PC-9 (cell line): ENCODE measurements at regions not wholly inside any gene's neighbourhood (a gene's known extent, or its start where the extent isn't known, plus 50 kb on each side); places are given as distances from the start of the nearest gene placed in this dataset.

Source experiments
- BruUV-seq: library from RNA; stranded (reverse); fragments of 400-500 nt; replicated peaks from 2 replicates; lab custom pipeline; 2021; lab: Mats Ljungman, UMichigan
- CTCF ChIA-PET: fragments of 300-600 bp; sonication (Branson Sonifier 250); formaldehyde crosslinking; loops from one replicate; lab custom pipeline; 2022; ENCODE audit warnings: antibody characterized with exemption; lab: Charles Lee
- POLR2A ChIA-PET: fragments of 300-600 bp; sonication (Branson Sonifier 250); formaldehyde crosslinking; loops from one replicate; lab custom pipeline; 2022; ENCODE audit warnings: antibody characterized with exemption; ENCODE audit not compliant: unreplicated experiment; lab: Charles Lee
- DNase-seq, 2 experiments: peaks; one replicate each; pipeline versions ENCODE4 v3.0.0 to v3.0.0-alpha.2; 2015 to 2022; ENCODE audit warnings: mixed read lengths in 1 of 2
- H2AFZ ChIP-seq: fragments of 200-600 bp; sonication (generic); 2 replicates; pipeline ENCODE4 v1.8.1; 2017; ENCODE audit warnings: antibody characterized with exemption
- H3F3A ChIP-seq: fragments of 200-600 bp; sonication (generic); 2 replicates; pipeline ENCODE4 v1.8.1; 2017; ENCODE audit warnings: antibody characterized with exemption, mild to moderate bottlenecking, low read depth; ENCODE audit not compliant: insufficient read depth
- H3K27ac ChIP-seq: fragments of 200-600 bp; sonication (generic); 2 replicates; pipeline ENCODE4 v1.6.1; 2016; ENCODE audit warnings: mixed run types
- H3K27me3 ChIP-seq: fragments of 200-600 bp; sonication (generic); 2 replicates; pipeline ENCODE4 v1.6.1; 2016; ENCODE audit warnings: low read depth, mixed run types; ENCODE audit not compliant: insufficient read depth
- H3K36me3 ChIP-seq: fragments of 200-600 bp; sonication (generic); 2 replicates; pipeline ENCODE4 v1.6.1; 2016; ENCODE audit warnings: low read depth, mixed run types
- H3K4me1 ChIP-seq: fragments of 200-600 bp; sonication (generic); replicated peaks from 2 replicates; pipeline ENCODE4 v1.6.1; 2016; ENCODE audit warnings: mixed run types; ENCODE audit not compliant: insufficient read depth
- H3K4me2 ChIP-seq: fragments of 200-600 bp; sonication (generic); 2 replicates; pipeline ENCODE4 v1.6.1; 2017; ENCODE audit warnings: mixed run types
- H3K4me3 ChIP-seq: fragments of 200-600 bp; sonication (generic); 2 replicates; pipeline ENCODE4 v1.6.1; 2016; ENCODE audit warnings: mixed run types
- H3K79me2 ChIP-seq: fragments of 200-600 bp; sonication (generic); 2 replicates; pipeline ENCODE4 v1.6.1; 2017; ENCODE audit warnings: low read depth, mixed run types
- H3K9me2 ChIP-seq: fragments of 200-600 bp; sonication (generic); 2 replicates; pipeline ENCODE4 v1.8.1; 2017; ENCODE audit warnings: mild to moderate bottlenecking; ENCODE audit not compliant: insufficient read depth
- H3K9me3 ChIP-seq: fragments of 200-600 bp; sonication (generic); 2 replicates; pipeline ENCODE4 v1.8.1; 2016; ENCODE audit warnings: low read depth; ENCODE audit not compliant: insufficient read depth
- H4K20me1 ChIP-seq: fragments of 200-600 bp; sonication (generic); 2 replicates; pipeline ENCODE4 v1.8.1; 2017; ENCODE audit not compliant: insufficient read depth
- CTCF ChIP-seq: fragments of 200-600 bp; sonication (generic); conservative IDR thresholded peaks from 2 replicates; pipeline ENCODE4 v1.6.1; 2017; ENCODE audit warnings: mixed run types, antibody characterized with exemption, mild to moderate bottlenecking, moderate library complexity
- EZH2 ChIP-seq: fragments of 200-600 bp; sonication (generic); IDR thresholded peaks from 2 replicates; pipeline ENCODE4 v1.8.0; 2017; ENCODE audit warnings: antibody characterized with exemption, low read depth
- intact Hi-C: fragments of 100-400 bp; cut with micrococcal nuclease; formaldehyde crosslinking; loops from one replicate; pipeline ENCODE4 v1.10.0; 2022; ENCODE audit not compliant: unreplicated experiment

- intact Hi-C loops = no loop called here
- no peak for TF ChIP-seq CTCF
- TF ChIP-seq EZH2 = no peak
- Histone ChIP-seq H4K20me1 (no peaks in the 10 kb centered on the region), H2AFZ (no peak overlapping the region), H3K9me3 (no peaks in the 10 kb centered on the region), H3K4me2 (no peak overlapping the region), H3K4me3 (no peak overlapping the region), H3K79me2 (no peaks in the 10 kb centered on the region), H3K27me3 (no peaks in the 10 kb centered on the region), H3K9me2 (no peaks in the 10 kb centered on the region), H3F3A (no peaks in the 10 kb centered on the region), H3K36me3 (no peaks in the 10 kb centered on the region), H3K27ac (no peak overlapping the region), H3K4me1 (no peaks in the 10 kb centered on the region)
- no TSS peak for BruUV-seq
- CTCF ChIA-PET = no interaction called here
- DNase-seq = no peak
- POLR2A ChIA-PET = no interaction called here
These were observed 435.5 kb downstream of the TCERG1L start for GRCh38 chr10:130875897-130876472.

DNA sequence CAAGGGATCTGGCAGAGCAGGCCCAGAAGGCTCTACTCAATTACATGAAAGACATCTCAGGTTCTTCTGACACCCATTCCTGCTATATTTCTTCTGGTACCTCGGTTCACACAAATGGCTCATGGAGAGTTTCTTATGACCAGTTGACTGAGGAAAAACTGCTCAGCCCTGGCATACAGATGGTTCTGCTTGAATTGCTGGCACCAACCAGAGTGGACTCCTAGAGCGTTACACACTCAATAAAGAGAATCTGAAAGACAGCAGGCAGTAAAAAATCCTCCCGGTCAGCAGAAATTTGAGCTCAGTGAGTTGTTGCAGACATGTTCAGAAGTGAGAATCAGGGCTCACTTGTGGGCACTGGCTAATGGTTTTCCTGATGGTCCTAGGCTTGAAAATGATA, 434.4 kb downstream of the TCERG1L start:
- H4K20me1 ChIP-seq = no peaks in the 10 kb centered on the region
- no peak overlapping the region for H3K27ac ChIP-seq
- POLR2A ChIA-PET = no interaction called here
- no peaks in the 10 kb centered on the region for H3K9me2 ChIP-seq
- intact Hi-C loops = no loop called here
- H3F3A ChIP-seq = no peaks in the 10 kb centered on the region
- no peak for DNase-seq
- H3K4me3 ChIP-seq = no peak overlapping the region
- no peak overlapping the region for H2AFZ ChIP-seq
- no peaks in the 10 kb centered on the region for H3K79me2 ChIP-seq
- no peak for TF ChIP-seq CTCF
- TF ChIP-seq EZH2 = no peak
- no peaks in the 10 kb centered on the region for H3K27me3 ChIP-seq
- H3K4me1 ChIP-seq = no peaks in the 10 kb centered on the region
- CTCF ChIA-PET = no interaction called here
- H3K36me3 ChIP-seq = no peaks in the 10 kb centered on the region
- no peak overlapping the region for H3K4me2 ChIP-seq
- no TSS peak for BruUV-seq
- H3K9me3 ChIP-seq = no peaks in the 10 kb centered on the region

- H4K20me1 ChIP-seq = no peaks in the 10 kb centered on the region
- H3K79me2 ChIP-seq = no peaks in the 10 kb centered on the region
- H3K4me2 ChIP-seq = no peak overlapping the region
- no peak overlapping the region for H2AFZ ChIP-seq
- no peak for TF ChIP-seq EZH2
- TF ChIP-seq CTCF = no peak
- POLR2A ChIA-PET = no interaction called here
- no peaks in the 10 kb centered on the region; the same call in 1 of the 2 replicates for H3K27me3 ChIP-seq
- no peak overlapping the region for H3K4me3 ChIP-seq
- H3K27ac ChIP-seq = no peak overlapping the region
- no TSS peak for BruUV-seq
- CTCF ChIA-PET = no interaction called here
- no peaks in the 10 kb centered on the region for H3K36me3 ChIP-seq
- no peaks in the 10 kb centered on the region for H3K9me3 ChIP-seq
- H3K9me2 ChIP-seq = no peaks in the 10 kb centered on the region
- H3K4me1 ChIP-seq = no peaks in the 10 kb centered on the region
- DNase-seq = no peak
- intact Hi-C loops = no loop called here
- H3F3A ChIP-seq = no peaks in the 10 kb centered on the region
These were observed 433.4 kb downstream of the TCERG1L start for GRCh38 chr10:130878131-130878530.
